ENCODE measurements at regions not wholly inside any gene's neighbourhood (a gene's known extent, or its start where the extent isn't known, plus 50 kb on each side); places are given as distances from the start of the nearest gene placed in this dataset.

DNA sequence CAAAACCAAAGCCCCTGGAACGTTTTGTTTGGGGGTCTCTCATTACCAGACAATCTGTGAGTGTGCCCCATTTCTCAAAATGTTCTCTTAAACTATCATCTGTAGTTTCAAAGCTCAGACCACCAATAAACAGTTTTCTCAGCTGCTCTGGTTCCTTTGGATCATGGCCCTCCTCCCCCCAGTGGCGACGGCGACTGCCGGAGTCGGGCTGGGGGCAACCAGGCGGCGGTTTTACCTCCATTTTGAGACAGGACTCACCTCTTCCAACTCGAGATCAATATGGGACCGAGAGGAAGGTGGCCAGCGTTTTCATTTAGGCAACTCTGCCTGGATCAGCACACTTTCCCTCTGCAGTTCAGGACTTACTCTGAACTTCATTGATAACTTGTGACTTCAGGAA is 141.5 kb upstream of the ZNF32 start:
- POLR2A ChIA-PET, result no interaction called here

GRCh38 chr10:43785252-43785651 is 136.6 kb upstream of the ZNF32 start:
- no peak overlapping the region for H3K4me3 ChIP-seq (ENCODE audit: low read depth, low read length)
- ChIA-PET POLR2A (no interaction called here), CTCF (no interaction called here)
- no peak for DNase-seq (ENCODE audit: low read depth)
- TF ChIP-seq, protein P1, sequence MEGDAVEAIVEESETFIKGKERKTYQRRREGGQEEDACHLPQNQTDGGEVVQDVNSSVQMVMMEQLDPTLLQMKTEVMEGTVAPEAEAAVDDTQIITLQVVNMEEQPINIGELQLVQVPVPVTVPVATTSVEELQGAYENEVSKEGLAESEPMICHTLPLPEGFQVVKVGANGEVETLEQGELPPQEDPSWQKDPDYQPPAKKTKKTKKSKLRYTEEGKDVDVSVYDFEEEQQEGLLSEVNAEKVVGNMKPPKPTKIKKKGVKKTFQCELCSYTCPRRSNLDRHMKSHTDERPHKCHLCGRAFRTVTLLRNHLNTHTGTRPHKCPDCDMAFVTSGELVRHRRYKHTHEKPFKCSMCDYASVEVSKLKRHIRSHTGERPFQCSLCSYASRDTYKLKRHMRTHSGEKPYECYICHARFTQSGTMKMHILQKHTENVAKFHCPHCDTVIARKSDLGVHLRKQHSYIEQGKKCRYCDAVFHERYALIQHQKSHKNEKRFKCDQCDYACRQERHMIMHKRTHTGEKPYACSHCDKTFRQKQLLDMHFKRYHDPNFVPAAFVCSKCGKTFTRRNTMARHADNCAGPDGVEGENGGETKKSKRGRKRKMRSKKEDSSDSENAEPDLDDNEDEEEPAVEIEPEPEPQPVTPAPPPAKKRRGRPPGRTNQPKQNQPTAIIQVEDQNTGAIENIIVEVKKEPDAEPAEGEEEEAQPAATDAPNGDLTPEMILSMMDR (IDR thresholded peaks at IDR 0.05; ENCODE audit: insufficient read depth, low read depth, low read length), result peak; percentile 14; the same call in 1 of the 2 replicates
- no peaks in the 10 kb centered on the region for H3K27me3 ChIP-seq (ENCODE audit: control insufficient read depth, insufficient read depth, low read length)
- H3K36me3 ChIP-seq (ENCODE audit: control insufficient read depth, insufficient read depth, low read length), result no peaks in the 10 kb centered on the region

More for the DNA sequence above, 141.5 kb upstream of the ZNF32 start:
- CTCF ChIA-PET, result no interaction called here
- no peak for DNase-seq (ENCODE audit: low read depth)
- TF ChIP-seq, protein P1 (IDR thresholded peaks at IDR 0.05; ENCODE audit: insufficient read depth, low read depth, low read length), result no peak
- no peaks in the 10 kb centered on the region for H3K36me3 ChIP-seq (ENCODE audit: control insufficient read depth, insufficient read depth, low read length)
- no peak overlapping the region for H3K4me3 ChIP-seq (ENCODE audit: low read depth, low read length)
- H3K27me3 ChIP-seq (ENCODE audit: control insufficient read depth, insufficient read depth, low read length), result no peaks in the 10 kb centered on the region

DNA sequence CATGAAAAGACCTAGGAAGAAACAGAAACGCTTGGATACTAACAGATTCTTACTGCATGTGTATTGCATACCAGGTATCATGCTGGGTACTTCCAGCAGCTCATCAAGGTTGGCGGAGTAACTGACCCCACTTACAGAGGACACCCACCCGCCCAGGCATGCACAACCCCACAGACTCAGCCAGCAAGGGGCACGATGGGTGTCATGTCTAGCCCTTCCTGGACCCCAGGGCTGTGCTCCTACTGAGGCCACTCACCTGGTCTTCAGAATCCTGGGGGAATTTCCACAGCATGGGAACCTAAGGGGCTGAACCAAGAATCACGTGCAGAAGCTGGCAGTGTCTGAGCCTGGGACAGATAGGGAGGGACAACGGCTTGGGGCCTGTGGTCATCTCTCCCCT is 134.1 kb upstream of the ZNF32 start:
- Histone ChIP-seq H3K27me3 (ENCODE audit: control insufficient read depth, insufficient read depth, low read length) (no peaks in the 10 kb centered on the region), H3K36me3 (ENCODE audit: control insufficient read depth, insufficient read depth, low read length) (no peaks in the 10 kb centered on the region), H3K4me3 (ENCODE audit: low read depth, low read length) (no peak overlapping the region)
- TF ChIP-seq, protein P1 (IDR thresholded peaks at IDR 0.05; ENCODE audit: insufficient read depth, low read depth, low read length), result no peak
- DNase-seq (ENCODE audit: low read depth), result no peak
- ChIA-PET POLR2A (no interaction called here), CTCF (no interaction called here)

DNA sequence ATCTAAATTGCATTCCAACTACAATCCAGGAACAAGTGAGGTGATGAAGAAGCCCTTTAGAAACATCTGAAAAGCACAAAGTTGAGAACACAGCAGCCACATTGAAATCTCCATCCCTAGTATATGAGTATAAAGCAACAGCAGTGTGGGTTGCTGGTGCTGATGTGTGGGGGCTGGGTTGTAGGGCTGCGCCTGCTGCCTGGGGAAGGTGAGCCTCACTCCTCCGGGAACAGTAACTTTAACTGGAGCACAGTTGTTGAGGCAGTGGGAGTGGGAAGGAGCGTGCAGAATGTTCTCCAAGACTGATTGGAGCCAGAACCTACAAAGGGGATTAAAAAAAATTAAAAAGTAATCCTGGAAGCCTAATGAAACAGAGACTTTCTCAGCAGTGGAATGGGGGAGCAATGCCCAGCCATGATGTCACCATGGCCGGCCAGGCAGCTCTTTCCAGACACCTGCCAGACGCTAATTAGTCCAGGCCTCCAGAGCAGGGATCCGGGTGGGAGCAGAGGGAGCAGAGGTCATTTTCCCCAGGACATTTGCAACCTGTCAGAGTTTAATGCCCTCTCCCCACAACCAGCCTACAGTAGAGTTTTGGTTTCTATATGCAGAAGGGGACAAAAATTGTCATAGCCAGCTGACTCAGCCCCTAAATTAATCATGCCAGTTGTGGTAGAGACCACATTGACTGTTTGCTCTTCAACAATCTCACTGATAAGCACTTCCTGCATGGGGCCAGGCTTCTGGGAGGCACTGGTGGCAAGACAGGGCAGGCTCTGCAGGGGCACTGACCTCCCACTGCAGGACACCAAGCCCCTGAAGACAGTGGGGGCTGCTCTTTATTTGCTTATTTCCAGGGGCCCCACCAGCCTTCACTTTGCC is 133.0 kb upstream of the ZNF32 start:
- H3K27me3 ChIP-seq (ENCODE audit: control insufficient read depth, insufficient read depth, low read length), result 0 out of 2 replicates have a peak, but pooled peaks cover 1% of the 10 kb centered on the region
- no peaks in the 10 kb centered on the region for H3K36me3 ChIP-seq (ENCODE audit: control insufficient read depth, insufficient read depth, low read length)
- H3K4me3 ChIP-seq (ENCODE audit: low read depth, low read length), result no peak overlapping the region
- CTCF ChIA-PET, result no interaction called here
- TF ChIP-seq, protein P1 (IDR thresholded peaks at IDR 0.05; ENCODE audit: insufficient read depth, low read depth, low read length), result no peak
- POLR2A ChIA-PET, result no interaction called here
- DNase-seq (ENCODE audit: low read depth), result no peak

GRCh38 chr10:43778571-43778970 is 129.9 kb upstream of the ZNF32 start:
- DNase-seq (ENCODE audit: low read depth), result no peak
- H3K4me3 ChIP-seq (ENCODE audit: low read depth, low read length), result no peak overlapping the region
- no peaks in the 10 kb centered on the region for H3K36me3 ChIP-seq (ENCODE audit: control insufficient read depth, insufficient read depth, low read length)
- 0 out of 2 replicates have a peak, but pooled peaks cover 1% of the 10 kb centered on the region for H3K27me3 ChIP-seq (ENCODE audit: control insufficient read depth, insufficient read depth, low read length)
- CTCF ChIA-PET, result interaction anchor here (0.9 kb wide), 1 partner anchor 21 kb away, joined by 3 read pairs; no protein-coding TSS in a partner anchor
- TF ChIP-seq, protein P1 (IDR thresholded peaks at IDR 0.05; ENCODE audit: insufficient read depth, low read depth, low read length), result no peak
- POLR2A ChIA-PET, result no interaction called here
